ENCODE measurements at regions not wholly inside any gene's neighbourhood (a gene's known extent, or its start where the extent isn't known, plus 50 kb on each side); places are given as distances from the start of the nearest gene placed in this dataset.
"Not testable (repeated sequence)": the region's sequence is repeated elsewhere in the genome, so short reads cannot be mapped to it uniquely, and the experiment has no call there.

DNA sequence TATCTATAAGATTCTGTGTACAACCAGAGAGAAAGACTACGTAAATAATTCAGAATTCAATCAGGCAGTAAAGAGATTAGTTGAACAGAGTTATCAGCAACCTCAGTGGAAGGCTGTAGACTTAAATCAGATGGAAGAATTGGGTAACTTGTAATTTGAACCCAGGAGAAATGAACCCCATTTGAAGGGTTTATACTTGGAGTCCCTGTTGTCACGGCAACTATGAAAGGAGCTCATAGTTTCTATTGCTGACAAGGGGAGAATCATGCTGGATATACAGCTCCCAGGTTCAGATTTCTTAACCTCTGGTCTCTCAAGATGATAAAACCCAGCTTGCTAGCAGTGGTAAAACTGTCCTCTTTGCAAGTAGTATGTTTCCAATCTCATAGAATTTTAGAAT lies 54.4 kb upstream of the BMP4 start:
- TF ChIP-seq, protein P1, sequence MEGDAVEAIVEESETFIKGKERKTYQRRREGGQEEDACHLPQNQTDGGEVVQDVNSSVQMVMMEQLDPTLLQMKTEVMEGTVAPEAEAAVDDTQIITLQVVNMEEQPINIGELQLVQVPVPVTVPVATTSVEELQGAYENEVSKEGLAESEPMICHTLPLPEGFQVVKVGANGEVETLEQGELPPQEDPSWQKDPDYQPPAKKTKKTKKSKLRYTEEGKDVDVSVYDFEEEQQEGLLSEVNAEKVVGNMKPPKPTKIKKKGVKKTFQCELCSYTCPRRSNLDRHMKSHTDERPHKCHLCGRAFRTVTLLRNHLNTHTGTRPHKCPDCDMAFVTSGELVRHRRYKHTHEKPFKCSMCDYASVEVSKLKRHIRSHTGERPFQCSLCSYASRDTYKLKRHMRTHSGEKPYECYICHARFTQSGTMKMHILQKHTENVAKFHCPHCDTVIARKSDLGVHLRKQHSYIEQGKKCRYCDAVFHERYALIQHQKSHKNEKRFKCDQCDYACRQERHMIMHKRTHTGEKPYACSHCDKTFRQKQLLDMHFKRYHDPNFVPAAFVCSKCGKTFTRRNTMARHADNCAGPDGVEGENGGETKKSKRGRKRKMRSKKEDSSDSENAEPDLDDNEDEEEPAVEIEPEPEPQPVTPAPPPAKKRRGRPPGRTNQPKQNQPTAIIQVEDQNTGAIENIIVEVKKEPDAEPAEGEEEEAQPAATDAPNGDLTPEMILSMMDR (IDR thresholded peaks at IDR 0.05; ENCODE audit: insufficient read depth, missing control alignments), result no peak
- FAIRE-seq, result no peak
- no peak for DNase-seq (ENCODE audit: insufficient read length, low spot score)

DNA sequence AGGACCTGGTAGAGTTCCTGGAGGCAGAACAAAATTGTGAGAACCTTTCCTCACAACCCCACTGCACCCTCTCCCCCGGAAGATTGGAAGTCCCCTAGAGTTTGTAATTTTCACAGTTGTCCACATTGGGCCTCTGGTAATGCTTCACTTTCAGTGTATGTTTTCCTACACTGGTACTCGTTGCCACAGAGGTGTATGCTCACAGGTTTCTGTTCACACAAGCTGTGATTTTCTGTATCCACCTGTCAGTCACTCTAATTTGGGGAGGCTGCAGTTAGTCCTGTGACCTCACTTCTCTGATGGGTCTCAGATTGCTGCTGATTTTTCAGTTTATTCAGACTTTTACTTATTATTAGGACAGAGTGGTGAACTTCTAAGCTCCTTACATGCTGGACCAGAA lies 66.4 kb upstream of the BMP4 start:
- TF ChIP-seq, protein P1 (IDR thresholded peaks at IDR 0.05; ENCODE audit: insufficient read depth, missing control alignments), result no peak
- DNase-seq (ENCODE audit: insufficient read length, low spot score) (no peak), FAIRE-seq (no peak)

DNA sequence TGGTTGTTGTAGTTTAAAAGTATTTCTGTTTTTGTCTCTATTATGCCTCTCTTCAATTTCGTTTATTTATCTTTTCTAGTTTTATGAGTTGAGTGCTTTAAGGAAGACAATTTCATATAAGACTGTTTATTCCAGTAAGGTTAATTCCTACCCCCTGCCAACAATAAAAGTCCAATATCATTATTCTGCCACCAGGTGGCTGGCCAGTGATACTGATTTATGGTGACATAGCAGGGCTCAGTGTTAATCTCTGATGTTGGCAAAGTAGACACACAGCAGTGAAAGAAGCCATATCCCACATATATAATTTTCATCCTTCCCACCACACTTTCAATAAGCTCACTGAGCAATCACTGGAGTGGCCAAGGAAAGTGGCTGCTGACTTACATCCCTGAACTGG lies 69.0 kb upstream of the BMP4 start:
- DNase-seq (ENCODE audit: insufficient read length, low spot score) (no peak), FAIRE-seq (no peak)
- TF ChIP-seq, protein P1 (IDR thresholded peaks at IDR 0.05; ENCODE audit: insufficient read depth, missing control alignments), result no peak

DNA sequence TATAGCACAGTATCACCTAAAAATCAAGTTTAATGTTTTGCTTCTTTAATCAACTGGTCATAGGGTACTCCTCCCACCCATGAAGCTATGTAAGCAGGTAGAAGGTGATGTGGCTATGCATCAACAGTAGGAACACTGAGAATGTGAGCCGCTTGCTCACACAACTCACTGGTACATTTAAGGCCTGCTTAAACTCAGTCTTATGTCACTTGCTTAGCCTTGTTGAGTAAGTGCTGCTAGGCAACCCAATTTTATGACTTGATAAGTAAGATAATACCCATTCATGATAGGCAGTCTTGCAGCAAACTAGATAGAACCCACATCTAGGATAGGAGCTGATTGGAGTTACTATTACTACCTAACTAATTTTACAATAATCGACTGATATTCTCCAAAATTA lies 70.0 kb upstream of the BMP4 start:
- DNase-seq (ENCODE audit: insufficient read length, low spot score) (no peak), FAIRE-seq (no peak)
- TF ChIP-seq, protein P1 (IDR thresholded peaks at IDR 0.05; ENCODE audit: insufficient read depth, missing control alignments), result no peak

DNA sequence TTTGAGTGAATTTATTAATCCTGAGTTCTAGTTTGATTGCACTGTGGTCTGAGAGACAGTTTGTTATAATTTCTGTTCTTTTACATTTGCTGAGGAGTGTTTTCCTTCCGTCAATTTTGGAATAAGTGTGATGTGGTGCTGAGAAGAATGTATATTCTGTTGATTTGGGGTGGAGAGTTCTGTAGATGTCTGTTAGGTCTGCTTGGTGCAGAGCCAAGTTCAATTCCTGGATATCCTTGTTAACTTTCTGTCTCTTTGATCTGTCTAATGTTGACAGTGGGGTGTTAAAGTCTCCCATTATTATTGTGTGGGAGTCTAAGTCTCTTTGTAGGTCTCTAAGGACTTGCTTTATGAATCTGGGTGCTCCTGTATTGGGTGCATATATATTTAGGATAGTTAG lies 74.4 kb upstream of the BMP4 start:
- not testable (repeated sequence) for FAIRE-seq; DNase-seq (ENCODE audit: insufficient read length, low spot score)

DNA sequence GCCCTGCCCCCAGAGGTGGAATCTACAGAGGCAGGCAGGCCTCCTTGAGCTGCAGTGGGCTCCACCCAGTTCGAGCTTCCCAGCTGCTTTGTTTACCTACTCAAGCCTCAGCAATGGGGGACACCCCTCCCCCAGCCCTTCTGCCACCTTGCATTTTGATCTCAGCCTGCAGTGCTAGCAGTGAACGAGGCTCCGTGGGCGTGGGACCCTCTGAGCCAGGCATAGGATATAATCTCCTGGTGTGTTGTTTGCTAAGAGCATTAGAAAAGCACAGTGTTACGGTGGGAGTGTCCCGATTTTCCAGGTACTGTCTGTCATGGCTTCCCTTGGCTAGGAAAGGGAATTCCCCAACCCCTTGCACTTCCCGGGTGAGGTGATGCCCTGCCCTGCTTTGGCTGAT lies 76.7 kb upstream of the BMP4 start:
- not testable (repeated sequence) for FAIRE-seq; DNase-seq (ENCODE audit: insufficient read length, low spot score)

DNA sequence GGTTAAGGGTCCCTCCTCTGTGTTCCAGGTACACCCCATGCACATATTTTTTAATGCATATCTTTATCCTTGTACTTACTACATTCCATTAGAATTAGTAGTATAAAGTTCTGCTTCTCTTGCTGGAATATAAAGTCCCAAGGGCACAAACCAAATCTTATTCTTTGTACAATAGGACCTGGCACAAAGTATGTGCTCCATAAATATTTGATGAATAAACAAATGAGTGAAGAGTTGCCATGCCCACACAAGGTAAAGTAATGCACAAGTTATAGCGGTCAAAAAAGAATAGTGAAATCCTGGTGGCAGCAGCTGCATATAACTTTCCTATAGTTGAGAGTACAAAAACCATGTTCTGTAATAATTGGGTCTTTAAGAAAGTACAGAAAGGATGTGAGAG lies 82.1 kb upstream of the BMP4 start:
- FAIRE-seq (no peak), DNase-seq (ENCODE audit: insufficient read length, low spot score) (no peak)
- TF ChIP-seq, protein P1 (IDR thresholded peaks at IDR 0.05; ENCODE audit: insufficient read depth, missing control alignments), result no peak

DNA sequence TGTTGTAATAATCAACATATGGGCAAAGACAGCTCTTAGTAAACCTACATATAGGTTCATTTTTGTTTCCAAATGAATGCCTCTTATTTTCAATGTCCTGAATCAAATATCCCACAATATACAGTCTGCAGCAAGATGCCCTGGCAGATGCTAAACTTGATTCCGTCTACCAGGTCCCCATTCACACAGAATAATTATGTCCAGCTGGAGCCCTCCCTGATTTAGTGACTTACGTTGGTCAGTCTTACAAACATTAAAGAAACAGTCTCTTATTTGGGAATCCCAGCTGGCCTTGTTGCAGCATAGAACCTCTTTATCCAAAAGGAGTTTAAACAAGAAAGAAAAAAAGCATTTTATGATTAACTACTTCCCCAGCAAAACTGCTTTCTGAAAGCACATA lies 82.7 kb upstream of the BMP4 start:
- FAIRE-seq, result no peak
- DNase-seq (ENCODE audit: insufficient read length, low spot score), result no peak
- TF ChIP-seq, protein P1 (IDR thresholded peaks at IDR 0.05; ENCODE audit: insufficient read depth, missing control alignments), result no peak

All from D721Med (cell line).